ENCODE measurements at regions not wholly inside any gene's neighbourhood (a gene's known extent, or its start where the extent isn't known, plus 50 kb on each side); places are given as distances from the start of the nearest gene placed in this dataset.
"Not testable (repeated sequence)": the region's sequence is repeated elsewhere in the genome, so short reads cannot be mapped to it uniquely, and the experiment has no call there.

DNA sequence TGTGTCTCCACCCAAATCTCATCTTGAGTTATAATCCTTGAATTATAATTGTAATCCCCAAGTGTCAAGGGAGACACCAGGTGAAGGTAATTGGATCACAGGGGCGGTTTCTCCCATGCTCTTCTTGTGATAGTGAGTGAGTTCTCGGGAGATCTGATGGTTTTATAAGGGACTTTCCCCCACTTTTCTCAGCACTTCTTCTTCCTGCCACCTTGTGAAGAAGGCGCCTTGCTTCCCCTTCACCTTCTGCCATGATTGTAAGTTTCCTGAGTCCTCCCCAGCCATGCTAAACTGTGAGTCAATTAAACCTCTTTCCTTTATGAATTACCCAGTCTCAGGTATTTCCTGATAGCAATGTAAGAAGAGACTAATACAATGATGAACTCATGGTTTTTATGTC, 175.5 kb upstream of the SVIL start:
- intact Hi-C loops (cut with DNase I); DNase-seq (ENCODE audit: low spot score); ATAC-seq: not testable (repeated sequence)

DNA sequence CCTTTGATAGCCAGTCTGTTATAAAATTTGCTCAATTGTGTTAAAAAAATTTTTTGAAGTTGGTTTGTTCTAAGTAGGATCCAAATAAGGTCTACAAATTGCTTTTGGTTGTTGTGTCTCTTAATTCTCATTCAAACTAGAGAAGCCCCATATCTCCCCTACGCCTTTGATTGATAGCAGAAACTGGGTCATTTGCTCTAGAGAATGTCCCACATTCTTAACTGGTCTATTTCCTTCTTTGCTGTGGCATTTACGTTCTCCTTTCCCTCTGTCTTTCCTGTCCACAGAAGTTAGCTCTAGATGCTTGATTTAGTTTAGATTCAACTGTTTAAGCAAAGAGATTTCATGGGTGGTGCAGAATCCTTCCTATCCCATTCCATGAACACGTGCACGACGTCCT, 174.6 kb upstream of the SVIL start:
- intact Hi-C loops (cut with DNase I) = no loop called here
- ATAC-seq (no peak), DNase-seq (ENCODE audit: low spot score) (no peak)

DNA sequence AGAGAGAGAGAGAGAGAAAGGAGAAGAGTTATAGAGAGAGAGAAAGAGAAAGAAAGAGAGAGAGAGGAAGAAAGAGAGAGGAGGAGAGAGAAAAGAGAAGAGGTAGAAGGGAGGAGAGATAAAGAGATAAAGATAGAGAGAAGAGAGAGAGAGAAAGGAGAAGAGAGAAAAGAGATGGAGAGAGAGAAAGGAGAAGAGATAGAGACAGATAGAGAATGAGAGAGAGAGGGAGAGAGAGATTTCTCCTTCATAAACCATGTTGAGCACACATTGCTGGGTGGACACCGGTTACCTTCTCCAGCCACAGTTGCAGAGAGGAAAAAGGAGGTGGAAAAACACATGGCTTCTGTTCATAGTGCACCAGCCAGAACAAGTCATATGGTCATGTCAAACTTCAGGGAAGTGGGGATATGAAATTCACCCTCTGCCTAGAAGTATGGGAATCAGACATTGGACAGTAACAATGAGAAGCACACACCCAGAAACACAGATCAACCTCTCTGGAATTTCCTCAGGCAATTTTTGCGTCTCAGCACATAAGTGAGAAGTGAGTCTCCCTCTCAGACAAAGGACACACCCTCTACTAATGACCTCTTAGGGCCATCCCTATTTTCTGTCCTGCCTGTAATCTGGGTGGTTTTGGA, 172.5 kb upstream of the SVIL start:
- intact Hi-C loops (cut with DNase I) = no loop called here
- ATAC-seq = no peak
- DNase-seq (ENCODE audit: low spot score) = no peak

DNA sequence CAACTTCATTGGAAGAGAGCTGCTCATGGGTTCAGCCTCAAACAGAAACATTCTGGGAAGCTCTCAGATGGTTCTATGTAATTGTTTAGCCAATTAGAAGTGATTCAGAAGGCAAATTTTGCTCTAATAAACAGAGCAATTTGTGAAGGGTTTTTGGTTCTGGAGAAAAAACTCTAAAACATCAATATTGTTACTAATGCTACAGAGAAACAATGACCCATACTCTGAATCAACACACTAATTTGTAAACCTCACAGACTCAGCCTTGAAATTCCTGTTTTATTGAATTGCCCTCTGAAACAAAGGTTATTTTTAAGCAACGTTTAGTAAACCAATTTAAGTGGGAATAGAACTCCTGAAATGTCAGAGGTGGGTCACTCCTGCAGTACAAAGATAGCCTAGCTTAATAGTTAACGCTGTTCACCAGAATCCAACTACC, 171.6 kb upstream of the SVIL start:
- DNase-seq (ENCODE audit: low spot score) = no peak
- no peak for ATAC-seq
- intact Hi-C loops (cut with DNase I) = no loop called here

DNA sequence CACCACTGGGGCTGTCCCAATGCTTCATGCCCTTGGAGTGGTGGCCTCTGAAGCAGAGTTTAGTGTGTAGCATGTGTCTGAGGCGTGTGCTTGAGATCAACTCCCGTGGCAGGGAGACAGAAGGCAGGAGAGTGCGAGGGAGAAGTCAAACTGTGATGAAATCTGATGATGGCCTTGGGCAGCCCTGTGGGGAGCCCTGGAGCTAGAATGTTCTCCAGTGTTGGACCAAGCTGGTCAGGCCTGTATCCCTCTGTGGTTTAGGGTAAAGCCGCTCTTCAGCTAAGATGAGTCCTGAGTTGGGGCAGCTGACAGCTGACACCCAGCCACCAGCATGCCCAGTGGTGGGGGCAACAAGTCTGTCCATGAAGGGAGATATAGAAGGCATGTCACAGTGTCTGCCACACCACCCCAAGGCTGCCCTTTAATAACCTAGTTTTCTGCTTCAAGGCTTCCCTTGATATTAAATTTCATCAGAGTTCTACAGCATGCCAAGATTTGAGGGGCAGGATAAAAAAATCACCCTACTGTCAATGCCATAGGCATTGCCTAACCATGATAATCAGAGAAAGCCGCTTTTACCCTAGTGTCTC, 170.5 kb upstream of the SVIL start:
- DNase-seq (ENCODE audit: low spot score) = no peak
- intact Hi-C loops (cut with DNase I) = no loop called here
- ATAC-seq = peak; percentile 74

DNA sequence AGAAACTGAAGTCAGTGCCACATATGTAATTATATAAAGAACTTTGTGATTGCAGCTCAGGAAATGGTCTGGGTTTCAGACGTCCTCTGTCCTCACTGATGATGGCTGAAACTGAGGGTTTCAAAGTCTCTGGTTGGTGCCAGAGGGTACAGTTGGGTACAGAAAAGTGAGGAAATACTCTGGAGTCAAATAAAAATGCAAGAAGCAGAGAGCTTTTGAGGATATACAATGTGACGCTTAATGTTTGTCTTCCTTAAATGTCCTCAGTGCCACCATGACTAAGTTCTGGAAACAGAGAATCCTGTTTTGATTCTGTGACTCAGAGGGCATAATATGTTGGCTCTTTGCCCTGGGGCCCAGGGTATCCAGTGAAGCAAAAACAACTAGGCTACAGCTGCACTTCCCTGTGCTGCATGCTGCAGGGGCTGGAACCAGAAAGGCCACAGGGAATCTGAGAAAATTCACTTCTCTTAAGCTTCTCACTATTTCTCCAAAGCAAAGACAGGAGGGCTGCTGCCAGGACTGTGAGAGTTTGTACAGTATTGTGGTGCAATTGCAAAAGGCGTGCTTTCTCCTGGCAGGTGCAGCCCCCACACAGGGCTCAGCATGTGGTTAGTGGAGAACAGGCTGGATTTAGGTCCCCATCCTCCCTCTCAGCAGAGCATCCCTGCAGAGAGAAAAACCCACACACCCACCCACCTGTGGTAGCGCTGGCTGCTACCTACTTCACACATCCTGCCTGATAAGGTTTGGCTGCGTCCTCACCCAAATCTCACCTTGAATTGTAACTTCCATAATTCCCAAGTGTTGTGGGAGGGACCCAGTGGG, 169.5 kb upstream of the SVIL start:
- ATAC-seq (peak; percentile 42), DNase-seq (ENCODE audit: low spot score) (no peak)
- intact Hi-C loops (cut with DNase I) = no loop called here

DNA sequence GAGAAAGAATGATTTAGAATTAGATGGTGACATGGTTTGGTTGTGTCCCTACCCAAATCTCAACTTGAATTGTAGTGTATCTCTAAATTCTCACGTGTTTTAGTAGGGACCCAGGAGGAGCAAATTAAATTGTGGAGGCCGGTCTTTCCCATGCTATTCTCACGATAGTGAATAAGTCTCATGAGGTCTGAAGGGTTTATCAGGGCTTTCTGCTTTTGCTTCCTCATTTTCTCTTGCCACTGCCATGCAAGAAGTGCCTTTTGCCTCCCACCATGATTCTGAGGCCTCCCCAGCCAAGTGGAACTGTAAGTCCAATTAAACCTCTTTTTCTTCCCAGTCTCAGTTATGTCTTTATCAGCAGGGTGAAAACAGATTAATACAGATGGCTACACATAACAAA, 167.4 kb upstream of the SVIL start:
- no peak for DNase-seq (ENCODE audit: low spot score)
- intact Hi-C loops (cut with DNase I) = no loop called here
- ATAC-seq = no peak

DNA sequence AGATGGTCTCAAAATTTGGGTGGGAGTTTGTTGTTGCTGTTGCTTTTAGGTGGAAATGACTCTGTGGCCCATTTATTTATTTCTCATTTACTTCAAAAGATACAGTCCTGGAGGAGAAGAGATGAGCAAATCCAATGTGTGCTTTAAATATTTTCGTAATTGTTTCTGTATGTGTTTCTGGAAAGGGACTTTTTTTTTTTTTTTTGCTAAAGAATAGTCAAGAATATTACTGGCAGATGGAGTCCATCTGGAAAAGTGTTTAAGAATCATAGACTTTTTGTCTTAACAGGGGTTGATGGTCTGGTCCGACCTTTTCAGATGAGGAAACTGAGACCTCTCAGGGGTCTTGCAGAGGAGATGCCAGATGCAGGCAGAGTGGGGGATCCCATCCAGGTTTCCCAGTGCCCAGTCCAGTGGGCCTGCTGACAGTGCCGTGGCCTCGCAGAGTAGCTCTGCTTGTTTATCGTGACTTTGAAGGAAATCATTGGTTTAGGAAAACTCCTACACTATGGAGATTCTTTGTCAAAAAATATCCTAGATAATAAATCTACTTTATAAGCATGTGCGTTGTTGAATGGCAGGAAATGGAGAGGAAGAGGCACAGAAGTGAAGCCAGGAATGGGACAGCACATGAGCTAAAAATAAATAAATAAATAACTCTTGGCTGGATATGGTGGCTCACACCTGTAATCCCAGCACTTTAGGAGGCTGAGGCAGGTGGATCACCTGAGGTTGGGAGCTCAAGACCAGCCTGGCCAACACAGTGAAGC, 164.3 kb upstream of the SVIL start:
- no peak for ATAC-seq
- no peak for DNase-seq (ENCODE audit: low spot score)
- intact Hi-C loops (cut with DNase I) = no loop called here

DNA sequence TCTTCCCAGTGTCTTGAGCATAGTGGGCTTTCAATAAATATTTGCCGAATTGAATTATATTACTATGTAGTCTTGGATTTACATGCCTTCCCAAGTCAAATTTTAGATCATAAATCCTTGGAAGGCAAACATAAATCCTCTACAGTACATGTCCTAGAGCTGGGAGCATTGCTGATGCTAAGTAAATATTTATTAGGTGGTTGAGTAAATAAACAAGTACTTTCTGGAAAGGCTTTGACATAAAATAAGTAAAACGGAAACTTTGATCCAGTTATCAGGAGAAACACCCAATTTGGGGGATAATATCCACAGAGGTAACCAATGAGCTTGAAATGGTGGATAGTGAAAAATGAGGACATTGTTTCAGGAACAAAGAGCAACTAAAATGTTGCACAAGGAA, 162.8 kb upstream of the SVIL start:
- DNase-seq (ENCODE audit: low spot score) = no peak
- intact Hi-C loops (cut with DNase I) = no loop called here
- no peak for ATAC-seq

DNA sequence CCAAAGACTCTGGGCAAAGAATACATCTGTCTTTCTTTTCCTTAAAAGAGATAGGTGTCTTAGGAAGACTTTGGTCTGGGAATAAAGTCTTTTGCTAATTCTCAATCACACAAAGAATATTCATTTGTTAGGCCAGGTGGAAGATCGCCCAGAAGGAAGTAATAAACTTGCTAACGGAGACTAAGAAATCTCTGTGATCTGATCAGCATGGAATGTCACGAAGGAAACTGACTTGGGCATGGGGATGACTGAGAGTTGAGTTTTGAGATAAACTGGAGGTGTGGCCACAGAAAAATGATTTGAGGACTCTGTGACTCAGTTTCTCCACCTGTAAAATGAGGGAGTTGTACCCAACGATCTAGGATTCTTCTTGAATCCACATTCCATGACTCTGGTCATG, 161.1 kb upstream of the SVIL start:
- DNase-seq (ENCODE audit: low spot score) (no peak), ATAC-seq (peak; percentile 53)
- intact Hi-C loops (cut with DNase I) = no loop called here

DNA sequence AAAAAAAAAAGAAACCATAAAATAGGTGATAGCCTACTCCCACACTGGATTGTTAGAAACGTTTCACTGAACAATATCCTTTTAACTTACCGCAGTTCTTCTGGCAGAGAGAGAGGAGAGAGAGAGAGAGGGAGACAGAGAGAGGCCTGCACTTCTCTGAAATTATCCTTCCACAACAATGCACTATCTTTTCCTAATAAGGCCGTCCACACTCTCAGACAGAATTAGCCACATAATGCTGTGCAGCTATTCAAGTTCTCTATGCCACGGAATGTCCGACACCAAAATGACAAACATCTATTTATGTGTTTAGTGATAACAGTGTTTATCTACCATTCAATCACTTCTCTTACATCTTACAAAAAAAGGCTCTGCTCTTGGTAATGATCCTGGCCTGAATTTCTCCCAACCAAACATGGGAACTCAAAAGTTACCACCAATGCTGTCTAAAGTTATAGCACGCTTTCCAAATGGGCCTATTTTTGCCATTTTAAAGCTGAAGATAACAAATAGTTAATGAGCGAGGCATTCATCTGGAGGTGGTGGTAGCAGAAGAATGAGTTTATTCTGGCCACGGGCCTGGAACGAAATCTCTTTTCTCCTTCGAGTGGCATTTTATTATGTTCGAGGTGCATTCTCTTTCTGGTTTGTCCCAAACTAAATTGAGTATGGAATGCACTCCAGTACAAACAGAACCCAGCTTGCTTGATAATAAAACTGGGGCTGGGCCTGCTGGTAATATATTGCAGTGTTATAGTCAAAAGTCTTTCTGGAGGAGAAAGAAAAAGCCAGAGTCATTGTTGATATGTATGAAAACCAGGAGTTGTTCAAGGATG, 160.2 kb upstream of the SVIL start:
- ATAC-seq (no peak), DNase-seq (ENCODE audit: low spot score) (no peak)
- intact Hi-C loops (cut with DNase I) = no loop called here

DNA sequence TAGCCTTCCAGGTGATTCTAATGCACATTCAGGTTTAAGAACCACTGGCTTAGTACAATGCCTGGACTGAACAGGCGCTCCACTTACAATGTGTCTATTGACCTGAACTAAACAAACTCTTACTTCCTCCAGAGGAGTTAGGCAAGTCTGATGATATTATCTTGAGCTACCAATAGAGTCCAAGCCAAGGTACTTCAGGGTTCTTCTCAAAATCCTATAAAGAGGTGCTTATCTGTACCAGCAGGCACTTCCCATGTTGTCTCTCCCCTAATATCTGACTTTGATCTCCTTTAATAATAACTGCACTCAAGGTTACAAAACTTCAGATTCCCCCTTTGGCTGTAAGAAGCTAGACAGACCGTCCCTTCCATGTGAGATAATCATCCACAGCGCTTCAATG, 157.0 kb upstream of the SVIL start:
- ATAC-seq = no peak
- intact Hi-C loops (cut with DNase I) = no loop called here

DNA sequence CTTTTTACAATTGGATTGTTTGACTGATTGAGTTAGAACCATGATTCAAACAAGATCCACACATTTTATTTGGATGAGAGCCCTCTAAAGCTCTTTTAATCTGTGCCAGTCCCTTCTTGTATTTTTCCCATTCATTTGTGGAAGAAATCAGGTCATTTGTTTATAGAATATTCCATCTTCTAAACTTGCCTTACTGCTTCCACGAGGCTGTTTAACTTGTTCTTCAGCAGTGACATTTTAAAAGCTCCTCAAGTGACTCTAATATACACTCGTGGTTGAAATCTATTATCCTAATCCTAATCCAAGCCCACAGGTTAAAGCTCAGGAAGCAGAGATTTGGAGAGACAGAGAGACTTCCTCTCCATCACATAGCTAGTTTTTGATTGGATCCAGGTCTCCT, 155.4 kb upstream of the SVIL start:
- intact Hi-C loops (cut with DNase I) = no loop called here
- DNase-seq (ENCODE audit: low spot score) (no peak), ATAC-seq (no peak)

More for the DNA sequence above, 157.0 kb upstream of the SVIL start:
- DNase-seq (ENCODE audit: low spot score) = no peak

DNA sequence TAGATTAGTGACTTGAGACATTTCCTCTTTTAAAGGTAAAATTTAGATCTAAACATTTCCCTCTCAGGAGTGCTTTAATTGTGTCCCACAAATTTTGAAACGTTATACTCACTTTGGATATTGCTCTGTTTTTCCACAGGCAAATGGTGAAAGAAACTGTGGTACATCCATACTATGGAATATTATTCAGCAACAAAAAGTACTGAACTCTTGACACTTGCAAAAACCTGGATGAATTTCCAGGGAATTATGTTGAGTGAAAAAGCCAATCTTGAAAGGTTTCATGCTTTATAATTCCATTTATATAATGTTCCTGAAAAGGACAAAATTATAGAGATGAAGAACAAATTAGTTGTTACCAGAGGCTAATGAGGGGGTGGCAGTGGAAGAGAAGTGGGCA, 153.3 kb upstream of the SVIL start:
- intact Hi-C loops (cut with DNase I) = no loop called here
- DNase-seq (ENCODE audit: low spot score) (no peak), ATAC-seq (no peak)

DNA sequence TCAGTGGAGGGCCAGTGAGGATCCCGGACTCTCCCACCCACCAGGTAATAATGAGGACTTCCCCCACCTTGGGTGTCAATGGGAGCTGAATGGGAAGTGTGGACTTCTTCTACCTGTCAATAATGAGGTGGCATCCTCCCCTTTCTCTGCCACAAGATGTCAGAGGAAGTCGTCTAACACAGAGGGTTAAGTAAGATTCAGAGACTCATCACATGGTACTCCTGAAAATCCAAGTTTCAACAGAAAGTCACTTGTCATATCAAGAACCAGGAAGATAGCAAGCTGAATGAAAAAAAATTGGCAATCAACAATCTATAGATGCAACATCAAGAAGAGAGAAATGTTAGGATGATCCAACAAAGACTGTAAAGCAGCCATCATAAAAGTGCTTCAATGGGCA, 150.9 kb upstream of the SVIL start:
- no peak for ATAC-seq
- no peak for DNase-seq (ENCODE audit: low spot score)
- intact Hi-C loops (cut with DNase I) = no loop called here

DNA sequence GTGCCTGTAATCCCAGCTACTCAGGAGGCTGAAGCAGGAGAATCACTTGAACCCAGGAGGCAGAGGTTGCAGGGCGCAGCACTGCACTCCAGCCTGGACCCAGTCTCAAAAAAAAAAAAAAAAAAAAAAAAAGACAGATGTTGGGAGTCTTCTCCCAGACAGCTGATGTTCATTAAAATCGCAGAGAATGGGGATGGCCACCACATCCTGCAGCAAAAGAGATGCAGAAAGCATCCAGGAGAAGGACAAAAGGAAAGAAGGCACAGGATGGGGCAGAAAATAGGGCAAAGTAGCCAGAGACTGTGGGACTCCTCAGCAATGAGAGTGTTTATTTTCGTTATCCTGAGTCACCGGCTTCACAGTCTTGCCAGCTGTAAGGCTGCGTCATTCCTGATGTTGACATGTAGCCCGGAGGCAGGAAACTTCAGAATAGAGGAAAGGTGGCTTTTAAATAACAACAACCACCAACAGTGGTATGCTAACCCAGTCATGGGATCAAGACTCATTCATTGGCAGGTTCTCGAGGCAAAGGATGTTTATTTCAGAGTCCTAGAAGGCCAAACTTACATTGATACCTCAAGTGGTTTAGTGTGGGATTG, 149.5 kb upstream of the SVIL start:
- ATAC-seq = peak; percentile 94
- intact Hi-C loops (cut with DNase I) = no loop called here
- no peak for DNase-seq (ENCODE audit: low spot score)

DNA sequence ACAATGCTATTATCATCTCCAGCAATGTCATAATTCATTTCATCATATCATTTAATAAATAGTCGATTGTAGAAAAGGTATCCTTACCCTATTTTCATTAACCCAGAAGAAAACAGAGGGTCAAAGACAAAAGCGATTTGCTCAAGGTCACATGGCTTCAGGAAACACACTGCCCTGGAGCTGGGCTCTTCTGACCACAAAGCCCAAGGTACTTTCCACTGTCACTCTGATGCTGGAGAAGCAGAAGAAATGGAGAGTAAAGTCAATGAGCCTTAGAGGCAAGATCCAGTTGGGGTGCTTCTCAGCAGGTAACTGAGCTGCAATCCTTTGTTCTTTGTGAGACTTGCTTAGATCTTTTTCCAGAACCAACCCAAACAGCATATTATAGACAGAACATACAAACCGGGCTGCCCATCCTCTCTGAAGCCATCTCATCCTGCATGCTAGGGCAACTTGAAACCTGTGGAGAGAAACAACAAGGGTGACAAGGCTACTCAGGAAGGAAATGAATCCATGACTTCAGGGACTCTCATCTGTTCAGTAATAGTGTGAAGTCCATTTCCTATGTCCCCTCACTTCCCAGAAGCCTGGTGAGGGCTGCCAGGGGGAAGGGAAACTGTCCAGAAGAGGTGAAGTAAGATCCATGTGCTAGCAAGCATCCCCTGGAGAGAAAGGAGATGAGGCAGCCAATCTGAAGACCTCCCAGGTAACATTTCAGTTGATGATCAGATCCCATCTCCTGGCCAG, 148.6 kb upstream of the SVIL start:
- DNase-seq (ENCODE audit: low spot score) (no peak), ATAC-seq (peak; percentile 17)
- intact Hi-C loops (cut with DNase I) = no loop called here

DNA sequence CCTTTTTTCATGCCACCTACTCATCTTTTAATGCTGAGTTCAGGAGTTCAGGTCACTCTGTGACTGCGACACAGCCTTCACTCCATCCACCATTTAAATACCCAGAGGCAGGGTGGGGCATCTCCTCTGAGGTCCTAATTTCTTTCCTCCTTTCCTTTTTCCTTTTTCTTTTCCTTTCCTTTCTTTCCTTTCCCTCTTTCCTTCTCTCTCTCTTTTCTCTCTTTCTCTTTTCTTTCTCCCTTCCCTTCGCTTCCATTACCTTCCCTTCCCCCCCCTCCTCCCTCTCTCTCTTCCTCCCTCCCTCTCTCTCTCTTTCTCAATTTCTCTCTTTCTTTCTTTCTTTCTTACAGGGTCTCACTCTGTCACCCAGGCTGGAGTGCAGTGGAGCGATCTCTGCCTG, 145.9 kb upstream of the SVIL start:
- ATAC-seq (no peak), DNase-seq (ENCODE audit: low spot score) (no peak)
- intact Hi-C loops (cut with DNase I) = no loop called here
